Neural cell (in vitro differentiated cells): ENCODE measurements at regions not wholly inside any gene's neighbourhood (a gene's known extent, or its start where the extent isn't known, plus 50 kb on each side); places are given as distances from the start of the nearest gene placed in this dataset.

Experiments
- EP300 ChIP-seq: fragments of 450-650 bp; conservative IDR thresholded peaks from 2 replicates; pipeline ENCODE4 v1.6.1; 2014; ENCODE audit warnings: antibody characterized with exemption, mild to moderate bottlenecking, moderate library complexity; ENCODE audit not compliant: poor library complexity, severe bottlenecking
- EZH2 ChIP-seq: fragments of 200-600, 300-800 bp; shearing (Covaris generic), sonication (generic); IDR thresholded peaks from 2 replicates; pipeline ENCODE4 v1.6.1; 2014; ENCODE audit warnings: antibody characterized with exemption, low read length, borderline replicate concordance, mild to moderate bottlenecking; ENCODE audit not compliant: insufficient read depth, poor library complexity, severe bottlenecking
- POLR2AphosphoS5 ChIP-seq: IDR thresholded peaks from 2 replicates; pipeline ENCODE4 v1.6.1; 2012
- RAD21 ChIP-seq: fragments of 450-650 bp; conservative IDR thresholded peaks from 2 replicates; pipeline ENCODE4 v1.6.1; 2014; ENCODE audit warnings: antibody characterized with exemption, mild to moderate bottlenecking, moderate library complexity
- SMC3 ChIP-seq: fragments of 450-650 bp; conservative IDR thresholded peaks from 2 replicates; pipeline ENCODE4 v1.6.1; 2014; ENCODE audit warnings: antibody characterized with exemption, mild to moderate bottlenecking, moderate library complexity; ENCODE audit not compliant: poor library complexity
- TAF1 ChIP-seq: IDR thresholded peaks from 2 replicates; pipeline ENCODE4 v1.6.1; 2012; ENCODE audit warnings: low read depth
- TF ChIP-seq, protein P1 (sequence below): fragments of 450-650 bp; IDR thresholded peaks from 2 replicates; pipeline ENCODE4 v1.5.1; 2014; ENCODE audit warnings: antibody characterized with exemption, mild to moderate bottlenecking, moderate library complexity; ENCODE audit not compliant: poor library complexity, severe bottlenecking
- TF ChIP-seq, protein P2 (sequence below): IDR thresholded peaks from 2 replicates; pipeline ENCODE4 v1.6.1; 2012; ENCODE audit warnings: borderline replicate concordance

GRCh38 chr2:175742367-175742766 lies 259.7 kb downstream of the LNPK start:
- TF ChIP-seq, protein P1, sequence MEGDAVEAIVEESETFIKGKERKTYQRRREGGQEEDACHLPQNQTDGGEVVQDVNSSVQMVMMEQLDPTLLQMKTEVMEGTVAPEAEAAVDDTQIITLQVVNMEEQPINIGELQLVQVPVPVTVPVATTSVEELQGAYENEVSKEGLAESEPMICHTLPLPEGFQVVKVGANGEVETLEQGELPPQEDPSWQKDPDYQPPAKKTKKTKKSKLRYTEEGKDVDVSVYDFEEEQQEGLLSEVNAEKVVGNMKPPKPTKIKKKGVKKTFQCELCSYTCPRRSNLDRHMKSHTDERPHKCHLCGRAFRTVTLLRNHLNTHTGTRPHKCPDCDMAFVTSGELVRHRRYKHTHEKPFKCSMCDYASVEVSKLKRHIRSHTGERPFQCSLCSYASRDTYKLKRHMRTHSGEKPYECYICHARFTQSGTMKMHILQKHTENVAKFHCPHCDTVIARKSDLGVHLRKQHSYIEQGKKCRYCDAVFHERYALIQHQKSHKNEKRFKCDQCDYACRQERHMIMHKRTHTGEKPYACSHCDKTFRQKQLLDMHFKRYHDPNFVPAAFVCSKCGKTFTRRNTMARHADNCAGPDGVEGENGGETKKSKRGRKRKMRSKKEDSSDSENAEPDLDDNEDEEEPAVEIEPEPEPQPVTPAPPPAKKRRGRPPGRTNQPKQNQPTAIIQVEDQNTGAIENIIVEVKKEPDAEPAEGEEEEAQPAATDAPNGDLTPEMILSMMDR, result no peak
- TF ChIP-seq POLR2AphosphoS5, result no peak
- TF ChIP-seq RAD21, result no peak
- TF ChIP-seq, protein P2, sequence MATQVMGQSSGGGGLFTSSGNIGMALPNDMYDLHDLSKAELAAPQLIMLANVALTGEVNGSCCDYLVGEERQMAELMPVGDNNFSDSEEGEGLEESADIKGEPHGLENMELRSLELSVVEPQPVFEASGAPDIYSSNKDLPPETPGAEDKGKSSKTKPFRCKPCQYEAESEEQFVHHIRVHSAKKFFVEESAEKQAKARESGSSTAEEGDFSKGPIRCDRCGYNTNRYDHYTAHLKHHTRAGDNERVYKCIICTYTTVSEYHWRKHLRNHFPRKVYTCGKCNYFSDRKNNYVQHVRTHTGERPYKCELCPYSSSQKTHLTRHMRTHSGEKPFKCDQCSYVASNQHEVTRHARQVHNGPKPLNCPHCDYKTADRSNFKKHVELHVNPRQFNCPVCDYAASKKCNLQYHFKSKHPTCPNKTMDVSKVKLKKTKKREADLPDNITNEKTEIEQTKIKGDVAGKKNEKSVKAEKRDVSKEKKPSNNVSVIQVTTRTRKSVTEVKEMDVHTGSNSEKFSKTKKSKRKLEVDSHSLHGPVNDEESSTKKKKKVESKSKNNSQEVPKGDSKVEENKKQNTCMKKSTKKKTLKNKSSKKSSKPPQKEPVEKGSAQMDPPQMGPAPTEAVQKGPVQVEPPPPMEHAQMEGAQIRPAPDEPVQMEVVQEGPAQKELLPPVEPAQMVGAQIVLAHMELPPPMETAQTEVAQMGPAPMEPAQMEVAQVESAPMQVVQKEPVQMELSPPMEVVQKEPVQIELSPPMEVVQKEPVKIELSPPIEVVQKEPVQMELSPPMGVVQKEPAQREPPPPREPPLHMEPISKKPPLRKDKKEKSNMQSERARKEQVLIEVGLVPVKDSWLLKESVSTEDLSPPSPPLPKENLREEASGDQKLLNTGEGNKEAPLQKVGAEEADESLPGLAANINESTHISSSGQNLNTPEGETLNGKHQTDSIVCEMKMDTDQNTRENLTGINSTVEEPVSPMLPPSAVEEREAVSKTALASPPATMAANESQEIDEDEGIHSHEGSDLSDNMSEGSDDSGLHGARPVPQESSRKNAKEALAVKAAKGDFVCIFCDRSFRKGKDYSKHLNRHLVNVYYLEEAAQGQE, result no peak
- TF ChIP-seq EZH2, result no peak
- no peak for TF ChIP-seq EP300
- TF ChIP-seq SMC3, result no peak
- no peak for TF ChIP-seq TAF1
